Lung (tissue), 11 donors: ENCODE measurements at regions not wholly inside any gene's neighbourhood (a gene's known extent, or its start where the extent isn't known, plus 50 kb on each side); places are given as distances from the start of the nearest gene placed in this dataset.
"Not testable (repeated sequence)": the region's sequence is repeated elsewhere in the genome, so short reads cannot be mapped to it uniquely, and the experiment has no call there.

Experiments used
- ATAC-seq: fragments of 200-7000 bp; cut with Tn5 transposase; one replicate; pipeline ENCODE4 v1.9.1; 2020; ENCODE audit warnings: moderate number of reproducible peaks; ENCODE audit not compliant: insufficient read depth, low FRiP score
- DNase-seq, 3 donors: peaks; one replicate each; pipeline ENCODE4 v3.0.0-alpha.2; 2013 to 2017
- H3K27ac ChIP-seq, 2 donors: one replicate each; pipeline ENCODE4 v1.5.1; 2013; ENCODE audit warnings: mild to moderate bottlenecking in 2 of 2, moderate library complexity in 2 of 2, control low read depth in 1 of 2, inconsistent platforms in 1 of 2, low read depth in 1 of 2, low read length in 1 of 2
- H3K27me3 ChIP-seq, 3 donors: one replicate each; pipeline ENCODE4 v1.5.1; 2013; ENCODE audit warnings: low read length in 2 of 3; ENCODE audit not compliant: control insufficient read depth in 3 of 3, insufficient read depth in 3 of 3
- H3K36me3 ChIP-seq, 4 donors: one replicate each; pipeline ENCODE4 v1.5.1; 2013; ENCODE audit warnings: low read length in 4 of 4, mild to moderate bottlenecking in 1 of 4, moderate library complexity in 1 of 4; ENCODE audit not compliant: control insufficient read depth in 4 of 4, insufficient read depth in 4 of 4
- H3K4me1 ChIP-seq, 5 donors: one replicate each; pipeline ENCODE4 v1.5.1; 2013; ENCODE audit warnings: low read length in 5 of 5, mild to moderate bottlenecking in 2 of 5, moderate library complexity in 1 of 5; ENCODE audit not compliant: control insufficient read depth in 5 of 5, insufficient read depth in 5 of 5
- H3K4me3 ChIP-seq: one replicate; pipeline ENCODE4 v1.5.1; 2013; ENCODE audit warnings: mild to moderate bottlenecking, control low read depth, moderate library complexity
- H3K9ac ChIP-seq, 2 donors: one replicate each; pipeline ENCODE4 v1.5.1; 2013; ENCODE audit warnings: low read length in 2 of 2, control low read depth in 1 of 2; ENCODE audit not compliant: insufficient read depth in 1 of 2
- H3K9me3 ChIP-seq, 4 donors: one replicate each; pipeline ENCODE4 v1.5.1; 2013; ENCODE audit warnings: low read length in 3 of 4, mild to moderate bottlenecking in 1 of 4, moderate library complexity in 1 of 4; ENCODE audit not compliant: control insufficient read depth in 4 of 4, insufficient read depth in 3 of 4
- CTCF ChIP-seq: IDR thresholded peaks from 2 replicates; pipeline ENCODE4 v1.5.1; 2012; ENCODE audit warnings: mild to moderate bottlenecking; ENCODE audit errors: control extremely low read depth, extremely low read depth
- WGBS, 2 donors: extraction: QIAGEN DNeasy Blood & Tissue Kit; methylation state at CpG; one replicate each; pipeline ENCODE4 v1.1.7; 2013; 5-methylcytosine and 5-hydroxymethylcytosine counted together
- donor health status: control.
- donor health status: control.
- donor health status: Bipolar disorder and iron deficiency.
- donor health status: healthy.
- donor health status: DM: yes; HTN: yes; CAD: no.

DNA sequence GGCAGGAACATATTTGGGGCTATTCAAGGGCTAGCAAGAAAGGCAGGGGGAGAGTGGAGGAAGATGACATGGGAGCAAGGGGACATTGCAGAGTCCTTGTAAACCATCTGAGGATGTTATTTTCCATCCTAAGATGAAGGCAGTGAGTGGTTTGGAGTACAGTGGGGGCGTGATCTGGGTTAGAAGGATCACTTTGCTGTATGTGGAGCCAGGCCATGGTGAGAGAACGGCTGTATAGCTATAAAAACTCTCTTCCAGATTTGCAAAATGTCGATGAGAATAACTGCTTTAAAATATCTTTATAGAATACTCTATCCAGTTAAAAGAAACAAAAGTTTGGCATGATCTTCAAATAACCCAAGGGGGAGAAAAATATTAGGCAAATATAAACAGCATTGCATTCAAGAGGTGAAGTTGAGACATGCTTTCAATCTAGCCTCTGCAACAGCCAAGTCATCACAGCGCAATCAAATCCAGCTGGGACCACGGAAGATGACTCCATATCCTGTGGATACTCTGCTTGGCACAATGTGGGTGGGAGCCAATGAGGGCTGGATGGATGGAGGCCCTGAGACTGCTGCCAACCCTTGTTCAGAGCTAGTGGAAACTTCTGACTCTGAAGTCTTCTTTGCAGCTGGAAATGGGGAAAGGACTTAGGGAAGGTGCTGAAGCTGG lies 111.5 kb upstream of the BASP1 start:
- Histone ChIP-seq H3K36me3 (no peaks in the 10 kb centered on the region), H3K27ac (peak overlapping the region in 1 of 2 donors; percentile 47), H3K9me3 (no peaks in the 10 kb centered on the region), H3K4me1 (peaks cover 0 to 34% (median 4%) of the 10 kb centered on the region in 5 donors), H3K9ac (no peak overlapping the region), H3K4me3 (no peak overlapping the region), H3K27me3 (no peaks in the 10 kb centered on the region)
- ATAC-seq (peak; percentile 34), DNase-seq (peak; percentile 89 to 96 (median 96))
- 59 to 63% methylated on average over 5 of the region's 5 CpGs for WGBS, 2 donors
- no peak for TF ChIP-seq CTCF

GRCh38 chr5:17106521-17106920 lies 110.9 kb upstream of the BASP1 start:
- Histone ChIP-seq H3K4me1 (peaks cover 0 to 35% (median 4%) of the 10 kb centered on the region in 5 donors), H3K9ac (no peak overlapping the region), H3K27me3 (no peaks in the 10 kb centered on the region), H3K4me3 (no peak overlapping the region), H3K27ac (no peak overlapping the region), H3K36me3 (no peaks in the 10 kb centered on the region), H3K9me3 (no peaks in the 10 kb centered on the region)
- TF ChIP-seq CTCF, result no peak
- WGBS, 2 donors, result 83 to 84% methylated on average over 4 of the region's 4 CpGs
- peak in 2 of 3 donors; percentile 73 to 80 for DNase-seq
- no peak for ATAC-seq

- not testable (repeated sequence) for H3K9me3 ChIP-seq, H3K27me3 ChIP-seq, H3K4me3 ChIP-seq, H3K27ac ChIP-seq, DNase-seq, H3K36me3 ChIP-seq, ATAC-seq, H3K9ac ChIP-seq
- WGBS, 2 donors, result 59 to 88% methylated on average over 3 of the region's 3 CpGs
- peaks cover 0 to 23% (median 8%) of the 10 kb centered on the region in 5 donors for H3K4me1 ChIP-seq
Observed at GRCh38 chr5:17112091-17112716, 105.2 kb upstream of the BASP1 start.

- Histone ChIP-seq H3K4me1 (peaks cover 0 to 23% (median 8%) of the 10 kb centered on the region in 5 donors), H3K27me3 (no peaks in the 10 kb centered on the region), H3K36me3 (no peaks in the 10 kb centered on the region), H3K4me3 (no peak overlapping the region), H3K9ac (no peak overlapping the region), H3K9me3 (no peaks in the 10 kb centered on the region), H3K27ac (no peak overlapping the region)
- DNase-seq (peak in 2 of 3 donors; percentile 43 to 57), ATAC-seq (no peak)
- 52 to 72% methylated on average over 9 of the region's 9 CpGs for WGBS, 2 donors
- TF ChIP-seq CTCF, result no peak
Observed at GRCh38 chr5:17113174-17113958, 104.1 kb upstream of the BASP1 start.
